ENCODE measurements at regions not wholly inside any gene's neighbourhood (a gene's known extent, or its start where the extent isn't known, plus 50 kb on each side); places are given as distances from the start of the nearest gene placed in this dataset.

DNA sequence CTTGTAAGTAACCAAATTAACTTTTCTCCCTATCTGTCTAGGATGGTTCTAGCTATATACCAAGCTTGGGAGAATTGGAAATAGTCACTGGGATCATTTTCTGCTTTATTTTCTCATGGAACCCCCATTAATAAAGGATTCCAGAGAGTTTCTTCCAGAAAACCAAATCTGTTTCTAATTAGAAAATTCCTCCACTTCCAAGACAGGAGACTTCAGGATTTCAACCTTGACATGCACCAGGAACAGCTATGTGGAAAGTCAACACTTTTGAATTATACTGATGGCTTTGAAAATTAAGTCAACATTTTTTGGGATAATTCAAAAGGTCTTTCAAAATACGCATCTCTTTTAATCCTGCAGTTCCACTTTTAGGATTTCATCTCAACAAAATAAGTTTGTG, 138.3 kb downstream of the MEX3B start:
- TF ChIP-seq, protein P1, sequence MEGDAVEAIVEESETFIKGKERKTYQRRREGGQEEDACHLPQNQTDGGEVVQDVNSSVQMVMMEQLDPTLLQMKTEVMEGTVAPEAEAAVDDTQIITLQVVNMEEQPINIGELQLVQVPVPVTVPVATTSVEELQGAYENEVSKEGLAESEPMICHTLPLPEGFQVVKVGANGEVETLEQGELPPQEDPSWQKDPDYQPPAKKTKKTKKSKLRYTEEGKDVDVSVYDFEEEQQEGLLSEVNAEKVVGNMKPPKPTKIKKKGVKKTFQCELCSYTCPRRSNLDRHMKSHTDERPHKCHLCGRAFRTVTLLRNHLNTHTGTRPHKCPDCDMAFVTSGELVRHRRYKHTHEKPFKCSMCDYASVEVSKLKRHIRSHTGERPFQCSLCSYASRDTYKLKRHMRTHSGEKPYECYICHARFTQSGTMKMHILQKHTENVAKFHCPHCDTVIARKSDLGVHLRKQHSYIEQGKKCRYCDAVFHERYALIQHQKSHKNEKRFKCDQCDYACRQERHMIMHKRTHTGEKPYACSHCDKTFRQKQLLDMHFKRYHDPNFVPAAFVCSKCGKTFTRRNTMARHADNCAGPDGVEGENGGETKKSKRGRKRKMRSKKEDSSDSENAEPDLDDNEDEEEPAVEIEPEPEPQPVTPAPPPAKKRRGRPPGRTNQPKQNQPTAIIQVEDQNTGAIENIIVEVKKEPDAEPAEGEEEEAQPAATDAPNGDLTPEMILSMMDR (IDR thresholded peaks at IDR 0.05): no peak
- H3K36me3 ChIP-seq: no peaks in the 10 kb centered on the region
- FAIRE-seq (no peak), DNase-seq (no peak), ATAC-seq (no peak)
- H3K9me3 ChIP-seq: no peaks in the 10 kb centered on the region
- H3K4me1 ChIP-seq: no peaks in the 10 kb centered on the region
- no peak overlapping the region for H3K27ac ChIP-seq
- H3K27me3 ChIP-seq: no peaks in the 10 kb centered on the region
- intact Hi-C loops (cut with DNase I): no loop called here
- H3K4me3 ChIP-seq: no peak overlapping the region
- WGBS, 2 donors: 76 to 87% methylated on average over 1 of the region's 1 CpG

DNA sequence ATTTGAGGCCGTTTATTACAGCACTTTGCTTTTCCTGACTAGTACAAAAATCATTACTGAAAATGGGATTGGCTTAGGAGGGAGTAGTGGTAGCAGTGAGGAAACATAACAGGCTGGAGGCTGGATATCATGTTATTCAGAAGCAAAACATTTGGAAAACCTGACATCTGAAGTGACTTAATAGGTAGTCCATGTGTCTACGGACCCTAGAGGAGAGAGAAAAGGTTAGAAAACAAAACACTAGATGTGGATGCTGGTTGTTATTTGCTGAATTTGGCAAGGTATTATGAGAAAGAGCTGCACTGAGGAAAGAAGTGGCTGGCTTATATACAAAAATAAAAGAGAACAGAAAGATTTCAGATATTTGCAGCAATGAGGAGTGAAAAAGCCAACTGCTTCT, 139.9 kb downstream of the MEX3B start:
- ATAC-seq (no peak), DNase-seq (no peak), FAIRE-seq (no peak)
- Histone ChIP-seq H3K4me3 (no peak overlapping the region), H3K27ac (no peak overlapping the region), H3K9me3 (no peaks in the 10 kb centered on the region), H3K36me3 (no peaks in the 10 kb centered on the region), H3K4me1 (no peaks in the 10 kb centered on the region), H3K27me3 (no peaks in the 10 kb centered on the region)
- 60 to 63% methylated on average over 2 of the region's 2 CpGs for WGBS, 2 donors
- intact Hi-C loops (cut with DNase I): no loop called here
- TF ChIP-seq, protein P1 (IDR thresholded peaks at IDR 0.05): no peak

DNA sequence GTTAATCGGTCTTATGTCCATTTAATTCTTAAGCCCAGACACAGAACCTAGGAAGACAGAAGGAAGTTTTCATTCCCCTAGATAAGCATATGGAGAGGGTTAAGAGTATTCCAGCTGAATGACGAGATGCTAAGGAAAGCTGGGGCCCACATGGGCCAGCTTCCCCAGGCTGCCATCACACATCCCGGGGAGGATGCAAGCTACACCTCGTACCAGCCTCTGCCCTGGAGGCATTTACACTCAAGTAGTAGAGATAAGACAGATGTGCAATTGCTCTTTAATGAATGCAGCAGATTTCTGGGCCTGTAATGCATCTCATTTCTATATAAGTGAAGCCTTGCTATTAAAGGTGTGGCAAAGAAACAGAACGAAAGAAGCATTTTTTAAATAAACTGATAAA, 144.5 kb downstream of the MEX3B start:
- no peak overlapping the region for H3K4me3 ChIP-seq
- no peak for ATAC-seq
- intact Hi-C loops (cut with DNase I): no loop called here
- no peaks in the 10 kb centered on the region for H3K36me3 ChIP-seq
- no peaks in the 10 kb centered on the region for H3K27me3 ChIP-seq
- no peaks in the 10 kb centered on the region for H3K9me3 ChIP-seq
- 57 to 64% methylated on average over 5 of the region's 5 CpGs for WGBS, 2 donors
- no peaks in the 10 kb centered on the region for H3K4me1 ChIP-seq
- no peak overlapping the region for H3K27ac ChIP-seq
- TF ChIP-seq, protein P1 (IDR thresholded peaks at IDR 0.05): no peak
- FAIRE-seq: no peak
- no peak for DNase-seq

DNA sequence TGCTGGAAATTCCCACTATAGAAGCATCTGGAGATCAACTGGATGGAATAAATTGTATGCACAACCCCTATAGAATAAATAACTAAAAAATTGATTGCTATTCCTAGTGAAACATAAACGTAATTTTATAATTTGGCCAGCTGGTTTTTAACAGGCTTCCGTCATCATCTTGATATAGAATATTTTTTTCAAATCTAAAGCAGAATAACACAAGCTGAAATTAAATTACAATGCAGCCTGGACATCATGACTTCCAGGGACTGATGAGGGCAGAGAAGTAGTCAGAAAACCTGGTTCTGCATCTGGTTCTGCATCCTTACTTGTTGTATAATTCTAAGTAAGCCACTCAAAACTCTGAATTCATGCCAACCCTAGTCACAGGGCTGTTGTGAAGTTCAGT, 146.1 kb downstream of the MEX3B start:
- 80 to 82% methylated on average over 2 of the region's 2 CpGs for WGBS, 2 donors
- no peak for DNase-seq
- H3K27me3 ChIP-seq: no peaks in the 10 kb centered on the region
- H3K4me3 ChIP-seq: no peak overlapping the region
- H3K27ac ChIP-seq: no peak overlapping the region
- H3K36me3 ChIP-seq: no peaks in the 10 kb centered on the region
- ATAC-seq: no peak
- TF ChIP-seq, protein P1 (IDR thresholded peaks at IDR 0.05): no peak
- no peak for FAIRE-seq
- H3K9me3 ChIP-seq: no peaks in the 10 kb centered on the region
- intact Hi-C loops (cut with DNase I): no loop called here
- H3K4me1 ChIP-seq: no peaks in the 10 kb centered on the region

DNA sequence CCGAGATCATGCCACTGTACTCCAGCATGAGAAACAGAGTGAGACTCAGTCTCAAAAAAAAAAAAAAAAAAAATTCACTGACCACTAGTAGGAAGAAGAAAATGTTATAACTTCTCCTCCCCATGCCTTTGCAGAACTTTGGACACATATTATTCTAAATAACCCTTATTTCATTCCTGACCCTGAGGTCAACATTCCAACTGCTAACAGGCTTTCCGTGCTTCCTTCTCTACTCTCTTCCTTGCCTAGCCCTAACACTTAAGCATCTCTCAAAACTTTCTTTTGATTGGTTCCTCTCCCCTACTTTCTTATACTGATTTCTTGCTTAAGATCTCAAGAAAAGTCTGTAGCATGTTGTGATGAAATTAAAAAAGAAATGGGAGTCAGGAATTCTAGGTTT, 146.8 kb downstream of the MEX3B start:
- WGBS, 2 donors: 80% methylated on average over 2 of the region's 2 CpGs
- FAIRE-seq (no peak), DNase-seq (no peak), ATAC-seq (no peak)
- Histone ChIP-seq H3K4me3 (no peak overlapping the region), H3K9me3 (no peaks in the 10 kb centered on the region), H3K36me3 (no peaks in the 10 kb centered on the region), H3K4me1 (no peaks in the 10 kb centered on the region), H3K27ac (no peak overlapping the region), H3K27me3 (no peaks in the 10 kb centered on the region)
- TF ChIP-seq, protein P1 (IDR thresholded peaks at IDR 0.05): no peak
- intact Hi-C loops (cut with DNase I): no loop called here
